Right atrium auricular region (tissue), 2 donors: ENCODE measurements at regions not wholly inside any gene's neighbourhood (a gene's known extent, or its start where the extent isn't known, plus 50 kb on each side); places are given as distances from the start of the nearest gene placed in this dataset.

ENCODE experiments used
- DNase-seq: peaks from one replicate; pipeline ENCODE4 v3.0.0-alpha.2; 2019; ENCODE audit warnings: low spot score
- H3K27ac ChIP-seq, 2 donors: fragments of 200-600 bp; sonication (generic); 1 replicate in 1 of 2; 2 replicates in 1 of 2; pipeline ENCODE4 v1.5.1; 2016 to 2019
- H3K27me3 ChIP-seq, 2 donors: fragments of 200-600 bp; sonication (generic); one replicate each; pipeline versions ENCODE4 v1.5.1 to v1.6.0; 2017 to 2019
- H3K36me3 ChIP-seq: fragments of 200-600 bp; sonication (generic); one replicate; pipeline ENCODE4 v1.5.1; 2016
- H3K4me1 ChIP-seq, 2 donors: fragments of 200-600 bp; sonication (generic); one replicate each; pipeline versions ENCODE4 v1.5.1 to v1.6.0; 2017 to 2019
- H3K4me3 ChIP-seq, 2 donors: fragments of 200-600 bp; sonication (generic); 1 replicate in 1 of 2; 2 replicates in 1 of 2; pipeline ENCODE4 v1.5.1; 2017 to 2019; ENCODE audit warnings: mild to moderate bottlenecking in 1 of 2, moderate library complexity in 1 of 2
- H3K9me3 ChIP-seq, 2 donors: fragments of 200-600 bp; sonication (generic); one replicate each; pipeline ENCODE4 v1.5.1; 2019
- CTCF ChIP-seq, 2 donors: fragments of 200-600 bp; sonication (generic); IDR thresholded peaks; one replicate each; pipeline ENCODE4 v1.5.1; 2019; ENCODE audit warnings: antibody characterized with exemption in 2 of 2

DNA sequence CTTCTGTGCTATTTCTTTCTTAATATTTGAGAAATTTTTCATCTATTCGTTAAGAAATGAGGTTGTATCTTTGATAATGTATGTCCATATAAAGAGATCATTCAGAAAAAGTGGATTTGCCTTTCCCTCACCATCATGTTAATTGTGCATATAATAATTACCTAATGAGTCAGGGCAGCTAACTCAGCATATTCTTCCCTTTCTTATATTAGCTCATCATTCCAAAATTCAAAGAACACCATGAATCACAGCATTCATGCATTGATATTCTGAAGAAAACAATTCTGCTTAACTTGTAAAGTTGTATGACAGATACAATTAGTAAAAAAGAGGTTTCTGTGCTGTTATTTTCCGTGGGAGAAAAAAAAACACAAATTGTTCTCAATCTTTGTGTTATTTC, 630.6 kb downstream of the TLE1 start:
- no peak overlapping the region for H3K27ac ChIP-seq
- H3K9me3 ChIP-seq: peaks cover 0 to 7% of the 10 kb centered on the region in 2 donors
- no peak overlapping the region for H3K4me3 ChIP-seq
- DNase-seq: no peak
- no peaks in the 10 kb centered on the region for H3K27me3 ChIP-seq
- TF ChIP-seq CTCF (IDR thresholded peaks at IDR 0.05): no peak
- no peaks in the 10 kb centered on the region for H3K4me1 ChIP-seq
- H3K36me3 ChIP-seq: no peaks in the 10 kb centered on the region

- TF ChIP-seq CTCF (IDR thresholded peaks at IDR 0.05): no peak
- Histone ChIP-seq H3K9me3 (no peaks in the 10 kb centered on the region), H3K4me1 (no peaks in the 10 kb centered on the region), H3K36me3 (no peaks in the 10 kb centered on the region), H3K27ac (no peak overlapping the region), H3K4me3 (no peak overlapping the region), H3K27me3 (no peaks in the 10 kb centered on the region)
- no peak for DNase-seq
Measured at GRCh38 chr9:81053298-81054025, 635.9 kb downstream of the TLE1 start.

DNA sequence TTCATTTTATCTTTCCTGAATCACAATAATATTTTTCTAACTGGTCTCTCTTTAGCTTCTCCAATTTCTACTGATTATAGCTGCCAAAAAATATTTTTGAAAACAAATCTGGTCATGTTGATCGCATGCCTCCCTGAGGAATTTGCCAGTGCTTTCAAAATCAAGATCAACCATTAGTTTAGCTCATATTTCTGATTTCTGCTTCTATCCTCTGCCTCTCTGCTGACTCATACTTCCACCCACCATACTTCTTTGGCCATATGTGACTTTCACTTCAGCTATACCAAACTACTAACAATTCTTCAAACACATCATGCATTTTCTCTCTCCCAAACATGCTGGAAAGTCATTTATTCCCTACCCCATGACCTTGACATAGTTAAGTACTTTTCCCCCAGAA, 636.5 kb downstream of the TLE1 start:
- no peak for TF ChIP-seq CTCF (IDR thresholded peaks at IDR 0.05)
- no peaks in the 10 kb centered on the region for H3K36me3 ChIP-seq
- H3K4me1 ChIP-seq: no peaks in the 10 kb centered on the region
- no peak for DNase-seq
- no peak overlapping the region for H3K4me3 ChIP-seq
- no peaks in the 10 kb centered on the region for H3K27me3 ChIP-seq
- no peaks in the 10 kb centered on the region for H3K9me3 ChIP-seq
- no peak overlapping the region for H3K27ac ChIP-seq

DNA sequence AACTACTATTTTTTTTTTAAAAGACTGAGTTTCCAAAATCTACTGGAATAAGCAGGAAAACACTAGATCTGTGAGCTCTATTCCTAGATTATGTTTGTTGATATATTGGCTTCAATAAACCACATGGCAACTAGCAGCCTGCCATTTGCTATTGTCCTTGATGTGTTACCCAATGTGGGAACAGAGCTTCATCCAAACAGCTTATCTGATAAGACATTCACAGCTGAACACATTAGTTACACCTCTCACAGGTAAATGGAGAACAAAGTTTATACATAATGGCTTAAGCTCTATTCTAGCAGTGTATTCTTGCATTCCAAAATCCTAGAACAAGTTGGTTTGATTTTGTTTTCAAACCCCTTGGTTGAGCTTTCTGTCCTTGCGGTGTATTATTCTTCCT, 642.1 kb downstream of the TLE1 start:
- no peaks in the 10 kb centered on the region for H3K27me3 ChIP-seq
- no peak for DNase-seq
- H3K4me3 ChIP-seq: no peak overlapping the region
- no peaks in the 10 kb centered on the region for H3K9me3 ChIP-seq
- H3K4me1 ChIP-seq: no peaks in the 10 kb centered on the region
- no peak for TF ChIP-seq CTCF (IDR thresholded peaks at IDR 0.05)
- H3K27ac ChIP-seq: no peak overlapping the region
- no peaks in the 10 kb centered on the region for H3K36me3 ChIP-seq

- no peaks in the 10 kb centered on the region for H3K9me3 ChIP-seq
- H3K4me1 ChIP-seq: no peaks in the 10 kb centered on the region
- H3K27me3 ChIP-seq: no peaks in the 10 kb centered on the region
- no peak for DNase-seq
- H3K27ac ChIP-seq: no peak overlapping the region
- TF ChIP-seq CTCF (IDR thresholded peaks at IDR 0.05): no peak
- no peaks in the 10 kb centered on the region for H3K36me3 ChIP-seq
- H3K4me3 ChIP-seq: no peak overlapping the region
Measured at GRCh38 chr9:81045658-81046057, 643.7 kb downstream of the TLE1 start.

DNA sequence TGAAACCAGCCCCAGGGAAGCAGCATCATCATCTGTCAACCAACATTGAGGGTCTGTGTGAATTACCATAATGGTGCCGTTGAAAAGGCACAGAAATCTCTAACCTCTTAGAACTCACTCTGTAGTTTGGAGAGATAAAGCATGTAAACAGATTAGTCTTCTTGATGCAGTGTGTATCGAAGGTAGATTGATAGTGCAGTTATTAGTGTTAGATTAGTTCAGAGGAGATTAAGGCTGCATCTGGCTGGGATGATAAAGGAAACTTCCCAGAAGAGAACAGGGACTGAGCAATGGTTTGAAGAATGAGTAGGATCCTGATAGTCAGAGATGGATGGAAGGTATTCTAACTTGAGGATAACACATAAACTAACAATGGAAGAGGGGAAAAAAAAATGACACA, 651.5 kb downstream of the TLE1 start:
- no peaks in the 10 kb centered on the region for H3K27me3 ChIP-seq
- H3K27ac ChIP-seq: no peak overlapping the region
- no peaks in the 10 kb centered on the region for H3K4me1 ChIP-seq
- no peaks in the 10 kb centered on the region for H3K9me3 ChIP-seq
- H3K36me3 ChIP-seq: no peaks in the 10 kb centered on the region
- no peak for TF ChIP-seq CTCF (IDR thresholded peaks at IDR 0.05)
- DNase-seq: no peak
- no peak overlapping the region for H3K4me3 ChIP-seq
